Spleen (tissue), 11 donors: ENCODE measurements at regions not wholly inside any gene's neighbourhood (a gene's known extent, or its start where the extent isn't known, plus 50 kb on each side); places are given as distances from the start of the nearest gene placed in this dataset.

Source experiments
- DNase-seq: peaks from one replicate; pipeline ENCODE4 v3.0.0-alpha.2; 2020
- H3K27ac ChIP-seq, 8 donors: fragments of 200-600 bp; sonication (generic) in 7 of 8; 1 replicate in 4 of 8; 2 replicates in 4 of 8; pipeline versions ENCODE4 v1.5.0 to v1.8.0; 2016 to 2021; ENCODE audit warnings: inconsistent platforms in 4 of 8, mild to moderate bottlenecking in 4 of 8, moderate library complexity in 1 of 8
- H3K27me3 ChIP-seq, 7 donors: fragments of 200-600 bp; sonication (generic) in 6 of 7; replicated peaks in 1 of 7; 1 replicate in 4 of 7; 2 replicates in 3 of 7; pipeline versions ENCODE4 v1.5.0 to v1.8.0; 2016 to 2021; ENCODE audit warnings: inconsistent platforms in 3 of 7, mild to moderate bottlenecking in 1 of 7
- H3K36me3 ChIP-seq, 6 donors: fragments of 200-600 bp; sonication (generic) in 5 of 6; 1 replicate in 4 of 6; 2 replicates in 2 of 6; pipeline versions ENCODE4 v1.5.0 to v1.8.0; 2016 to 2021; ENCODE audit warnings: inconsistent platforms in 2 of 6
- H3K4me1 ChIP-seq, 6 donors: fragments of 200-600 bp; sonication (generic) in 5 of 6; 1 replicate in 3 of 6; 2 replicates in 3 of 6; pipeline versions ENCODE4 v1.5.0 to v1.8.0; 2016 to 2021; ENCODE audit warnings: inconsistent platforms in 3 of 6
- H3K4me3 ChIP-seq, 8 donors: fragments of 200-600 bp; sonication (generic) in 7 of 8; 1 replicate in 4 of 8; 2 replicates in 4 of 8; pipeline versions ENCODE4 v1.5.0 to v1.8.0; 2016 to 2021; ENCODE audit warnings: inconsistent platforms in 4 of 8, mild to moderate bottlenecking in 4 of 8, moderate library complexity in 2 of 8
- H3K9me3 ChIP-seq, 8 donors: fragments of 200-600 bp; sonication (generic) in 7 of 8; 1 replicate in 4 of 8; 2 replicates in 4 of 8; pipeline versions ENCODE4 v1.5.0 to v1.8.0; 2016 to 2021; ENCODE audit warnings: inconsistent platforms in 4 of 8
- CTCF ChIP-seq, 11 experiments: fragments of 200-600 bp in 7 of 11; fragments of 450-650 bp in 4 of 11; sonication (generic) in 4 of 11; IDR thresholded peaks in 8 of 11; conservative IDR thresholded peaks in 3 of 11; 1 replicate in 7 of 11; 2 replicates in 4 of 11; pipeline versions ENCODE4 v1.4.0 to v1.8.0; 2016 to 2021; ENCODE audit warnings: antibody characterized with exemption in 11 of 11, inconsistent platforms in 4 of 11, mild to moderate bottlenecking in 1 of 11
- POLR2A ChIP-seq, 3 donors: fragments of 450-650 bp; IDR thresholded peaks; one replicate each; pipeline ENCODE4 v1.5.1; 2017; ENCODE audit warnings: antibody characterized with exemption in 3 of 3, mild to moderate bottlenecking in 1 of 3
- POLR2AphosphoS5 ChIP-seq, 3 donors: sonication (generic); formaldehyde crosslinking; IDR thresholded peaks; one replicate each; pipeline ENCODE4 v1.5.1; 2017; ENCODE audit warnings: antibody characterized with exemption in 3 of 3
- WGBS, 5 donors: extraction: QIAGEN DNeasy Blood & Tissue Kit in 3 of 5; methylation state at CpG; one replicate each; pipeline versions ENCODE4 v1.1.5 to v1.1.7; 2013 to 2018; 5-methylcytosine and 5-hydroxymethylcytosine counted together
- intact Hi-C: fragments of 100-400 bp; cut with DNase I; formaldehyde crosslinking; loops from one replicate; pipeline ENCODE4 v1.15.0; 2023; ENCODE audit warnings: low total_unique reads
- donor health status: healthy with polysubstance abuse.
- donor health status: DM: no; HTN: no; CAD: no; lungs with moderate emphysema.
- donor health status: DM: no; HTN: no; CAD: no.
- donor health status: Bipolar disorder and iron deficiency.
- donor health status: healthy.
- donor health status: DM: no; HTN: no; CAD: no.
- donor health status: DM: yes; HTN: yes; CAD: no.

DNA sequence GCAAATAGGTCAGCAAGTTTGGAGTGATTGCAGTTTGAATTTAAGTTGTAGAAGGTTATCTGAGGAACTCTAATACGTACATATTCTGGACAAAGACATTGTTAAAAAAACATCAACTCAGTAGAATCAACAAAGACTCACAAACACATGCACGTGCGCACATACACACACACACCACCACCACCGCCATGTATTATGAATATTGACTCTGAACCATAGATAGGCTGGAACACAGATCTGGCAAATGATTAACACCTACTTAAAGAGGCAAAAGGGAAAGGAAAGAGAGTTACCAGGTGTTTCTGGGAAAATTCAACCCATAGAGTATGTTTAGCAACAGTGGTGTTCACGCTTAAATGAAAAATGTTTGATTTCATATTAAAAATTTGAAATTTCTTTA, 334.2 kb upstream of the ALCAM start:
- 71 to 84% (median 84%) methylated on average over 5 of the region's 5 CpGs for WGBS, 5 donors
- no peaks in the 10 kb centered on the region for H3K27me3 ChIP-seq
- intact Hi-C loops, result no loop called here
- H3K4me1 ChIP-seq, result no peaks in the 10 kb centered on the region
- H3K27ac ChIP-seq, result no peak overlapping the region
- TF ChIP-seq CTCF (IDR thresholded peaks at IDR 0.05 in 8 of 11, conservative IDR thresholded peaks at IDR 0.05 in 3 of 11) (no peak), POLR2AphosphoS5 (IDR thresholded peaks at IDR 0.05) (no peak), POLR2A (IDR thresholded peaks at IDR 0.05) (no peak)
- no peaks in the 10 kb centered on the region for H3K36me3 ChIP-seq
- no peak for DNase-seq
- H3K4me3 ChIP-seq, result no peak overlapping the region
- no peaks in the 10 kb centered on the region for H3K9me3 ChIP-seq

DNA sequence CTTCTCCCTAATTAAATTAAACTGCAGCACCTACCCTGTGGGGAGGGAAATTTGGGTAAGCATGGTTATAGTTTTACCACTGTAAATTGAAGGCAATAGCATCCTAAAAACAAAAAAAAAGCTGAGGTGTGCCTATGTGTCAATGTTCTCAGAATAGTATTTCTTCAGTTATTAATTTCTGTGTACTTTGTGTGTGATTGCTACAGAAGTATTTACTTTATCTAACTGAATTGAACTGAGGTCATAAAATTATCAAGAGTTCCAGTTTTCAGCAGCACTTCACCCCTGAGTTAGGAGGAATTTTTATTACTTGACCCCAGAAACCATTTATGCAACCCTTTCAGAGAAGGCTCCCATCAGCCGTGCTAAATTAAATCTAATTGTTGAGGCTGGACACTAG, 333.6 kb upstream of the ALCAM start:
- TF ChIP-seq POLR2A (IDR thresholded peaks at IDR 0.05), result no peak
- TF ChIP-seq CTCF (IDR thresholded peaks at IDR 0.05 in 8 of 11, conservative IDR thresholded peaks at IDR 0.05 in 3 of 11), result no peak
- TF ChIP-seq POLR2AphosphoS5 (IDR thresholded peaks at IDR 0.05), result no peak
- intact Hi-C loops, result no loop called here
- 70 to 96% (median 77%) methylated on average over 1 of the region's 1 CpG for WGBS, 5 donors

GRCh38 chr3:105039004-105039403, 327.7 kb upstream of the ALCAM start:
- H3K27ac ChIP-seq, result no peak overlapping the region
- WGBS, 5 donors, result 71 to 87% (median 76%) methylated on average over 2 of the region's 2 CpGs
- no peaks in the 10 kb centered on the region for H3K36me3 ChIP-seq
- no peak overlapping the region for H3K4me3 ChIP-seq
- H3K9me3 ChIP-seq, result no peaks in the 10 kb centered on the region
- no peak for DNase-seq
- no peaks in the 10 kb centered on the region for H3K4me1 ChIP-seq
- no peaks in the 10 kb centered on the region for H3K27me3 ChIP-seq
- intact Hi-C loops, result no loop called here
- TF ChIP-seq CTCF (IDR thresholded peaks at IDR 0.05 in 8 of 11, conservative IDR thresholded peaks at IDR 0.05 in 3 of 11) (no peak), POLR2AphosphoS5 (IDR thresholded peaks at IDR 0.05) (no peak), POLR2A (IDR thresholded peaks at IDR 0.05) (no peak)

More for the DNA sequence above, 333.6 kb upstream of the ALCAM start:
- no peaks in the 10 kb centered on the region for H3K4me1 ChIP-seq
- H3K27me3 ChIP-seq, result no peaks in the 10 kb centered on the region
- H3K9me3 ChIP-seq, result no peaks in the 10 kb centered on the region
- no peak overlapping the region for H3K4me3 ChIP-seq
- no peak for DNase-seq
- H3K27ac ChIP-seq, result no peak overlapping the region
- no peaks in the 10 kb centered on the region for H3K36me3 ChIP-seq

- Histone ChIP-seq H3K4me3 (no peak overlapping the region), H3K27me3 (no peaks in the 10 kb centered on the region), H3K9me3 (no peaks in the 10 kb centered on the region), H3K27ac (no peak overlapping the region), H3K36me3 (no peaks in the 10 kb centered on the region), H3K4me1 (no peaks in the 10 kb centered on the region)
- intact Hi-C loops, result no loop called here
- TF ChIP-seq POLR2AphosphoS5 (IDR thresholded peaks at IDR 0.05) (no peak), CTCF (IDR thresholded peaks at IDR 0.05 in 8 of 11, conservative IDR thresholded peaks at IDR 0.05 in 3 of 11) (no peak), POLR2A (IDR thresholded peaks at IDR 0.05) (no peak)
- 12 to 40% (median 33%) methylated on average over 1 of the region's 1 CpG for WGBS, 5 donors
- no peak for DNase-seq
Measured at GRCh38 chr3:105040026-105040622, 326.6 kb upstream of the ALCAM start.
